OCI-LY7 (cell line): ENCODE measurements at regions not wholly inside any gene's neighbourhood (a gene's known extent, or its start where the extent isn't known, plus 50 kb on each side); places are given as distances from the start of the nearest gene placed in this dataset.

Experiments
- EZH2phosphoT487 ChIP-seq: fragments of 200-600 bp; sonication (generic); IDR thresholded peaks from 2 replicates; pipeline ENCODE4 v1.6.1; 2018; ENCODE audit warnings: low read depth, borderline replicate concordance, mild to moderate bottlenecking, mixed run types, antibody characterized with exemption, low read length, moderate library complexity, mixed read lengths
- TF ChIP-seq, protein P1 (sequence below): fragments of 200-600 bp; sonication (generic); conservative IDR thresholded peaks from 2 replicates; pipeline ENCODE4 v1.5.1; 2014; ENCODE audit warnings: mild to moderate bottlenecking, antibody characterized with exemption, low read length, moderate library complexity, mixed read lengths

DNA sequence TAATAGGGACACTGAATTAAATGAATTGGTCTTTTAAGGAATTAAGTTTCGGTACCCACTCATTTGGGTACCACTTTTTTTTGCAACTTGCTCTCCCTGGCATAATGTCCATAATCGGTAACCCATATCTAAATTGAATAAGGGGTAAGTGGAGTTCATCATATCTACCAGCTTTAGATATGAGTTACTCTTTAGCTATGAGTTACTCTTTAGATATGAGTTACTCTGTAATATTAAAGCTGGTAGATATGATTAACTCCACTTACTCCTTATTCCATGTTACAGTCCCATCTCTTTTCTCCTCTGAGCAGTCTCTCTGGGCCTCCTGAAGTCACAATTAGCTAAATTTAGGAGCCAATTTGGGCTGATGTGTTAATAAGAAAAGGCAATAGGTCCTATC lies 85.7 kb downstream of the TEX13C start:
- TF ChIP-seq, protein P1, sequence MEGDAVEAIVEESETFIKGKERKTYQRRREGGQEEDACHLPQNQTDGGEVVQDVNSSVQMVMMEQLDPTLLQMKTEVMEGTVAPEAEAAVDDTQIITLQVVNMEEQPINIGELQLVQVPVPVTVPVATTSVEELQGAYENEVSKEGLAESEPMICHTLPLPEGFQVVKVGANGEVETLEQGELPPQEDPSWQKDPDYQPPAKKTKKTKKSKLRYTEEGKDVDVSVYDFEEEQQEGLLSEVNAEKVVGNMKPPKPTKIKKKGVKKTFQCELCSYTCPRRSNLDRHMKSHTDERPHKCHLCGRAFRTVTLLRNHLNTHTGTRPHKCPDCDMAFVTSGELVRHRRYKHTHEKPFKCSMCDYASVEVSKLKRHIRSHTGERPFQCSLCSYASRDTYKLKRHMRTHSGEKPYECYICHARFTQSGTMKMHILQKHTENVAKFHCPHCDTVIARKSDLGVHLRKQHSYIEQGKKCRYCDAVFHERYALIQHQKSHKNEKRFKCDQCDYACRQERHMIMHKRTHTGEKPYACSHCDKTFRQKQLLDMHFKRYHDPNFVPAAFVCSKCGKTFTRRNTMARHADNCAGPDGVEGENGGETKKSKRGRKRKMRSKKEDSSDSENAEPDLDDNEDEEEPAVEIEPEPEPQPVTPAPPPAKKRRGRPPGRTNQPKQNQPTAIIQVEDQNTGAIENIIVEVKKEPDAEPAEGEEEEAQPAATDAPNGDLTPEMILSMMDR: no peak
- no peak for TF ChIP-seq EZH2phosphoT487
